GM18508 (cell line): ENCODE measurements at regions not wholly inside any gene's neighbourhood (a gene's known extent, or its start where the extent isn't known, plus 50 kb on each side); places are given as distances from the start of the nearest gene placed in this dataset.
"Not testable (repeated sequence)": the region's sequence is repeated elsewhere in the genome, so short reads cannot be mapped to it uniquely, and the experiment has no call there.

Experiments used
- ATAC-seq: cut with Tn5 transposase; IDR thresholded peaks from one replicate; pipeline ENCODE4 v1.9.1; 2021; ENCODE audit warnings: moderate number of reproducible peaks; ENCODE audit not compliant: insufficient read depth, unreplicated experiment

- no peak for ATAC-seq
Measured at GRCh38 chr4:34280131-34280530, 1964.2 kb downstream of the ARAP2 start.

- no peak for ATAC-seq
Measured at GRCh38 chr4:34281826-34282225, 1962.5 kb downstream of the ARAP2 start.

- ATAC-seq, result no peak
Measured at GRCh38 chr4:34289489-34289888, 1954.8 kb downstream of the ARAP2 start.

DNA sequence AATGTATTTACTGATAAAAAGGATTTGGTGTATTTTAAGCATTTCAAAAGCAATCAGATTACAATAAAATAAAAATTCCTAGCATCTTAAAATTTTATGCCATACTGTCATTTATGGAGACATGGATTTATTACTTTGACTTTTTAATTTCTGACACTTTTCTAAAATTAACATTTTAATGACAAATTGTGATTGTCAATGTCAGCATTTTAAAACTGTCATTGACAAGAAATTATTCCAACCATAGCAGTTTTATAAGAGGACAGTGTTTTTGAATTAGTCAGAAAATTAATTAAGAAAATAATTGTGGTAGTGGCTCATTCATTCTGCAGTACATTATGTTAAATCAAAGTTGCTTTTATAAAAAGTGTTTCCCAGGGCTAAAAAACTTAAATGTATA lies 1954.4 kb downstream of the ARAP2 start:
- no peak for ATAC-seq

- ATAC-seq, result no peak
Measured at GRCh38 chr4:34293459-34293858, 1950.9 kb downstream of the ARAP2 start.

GRCh38 chr4:34309383-34309906 lies 1934.9 kb downstream of the ARAP2 start:
- ATAC-seq, result no peak

GRCh38 chr4:34318773-34319172 lies 1925.5 kb downstream of the ARAP2 start:
- no peak for ATAC-seq

DNA sequence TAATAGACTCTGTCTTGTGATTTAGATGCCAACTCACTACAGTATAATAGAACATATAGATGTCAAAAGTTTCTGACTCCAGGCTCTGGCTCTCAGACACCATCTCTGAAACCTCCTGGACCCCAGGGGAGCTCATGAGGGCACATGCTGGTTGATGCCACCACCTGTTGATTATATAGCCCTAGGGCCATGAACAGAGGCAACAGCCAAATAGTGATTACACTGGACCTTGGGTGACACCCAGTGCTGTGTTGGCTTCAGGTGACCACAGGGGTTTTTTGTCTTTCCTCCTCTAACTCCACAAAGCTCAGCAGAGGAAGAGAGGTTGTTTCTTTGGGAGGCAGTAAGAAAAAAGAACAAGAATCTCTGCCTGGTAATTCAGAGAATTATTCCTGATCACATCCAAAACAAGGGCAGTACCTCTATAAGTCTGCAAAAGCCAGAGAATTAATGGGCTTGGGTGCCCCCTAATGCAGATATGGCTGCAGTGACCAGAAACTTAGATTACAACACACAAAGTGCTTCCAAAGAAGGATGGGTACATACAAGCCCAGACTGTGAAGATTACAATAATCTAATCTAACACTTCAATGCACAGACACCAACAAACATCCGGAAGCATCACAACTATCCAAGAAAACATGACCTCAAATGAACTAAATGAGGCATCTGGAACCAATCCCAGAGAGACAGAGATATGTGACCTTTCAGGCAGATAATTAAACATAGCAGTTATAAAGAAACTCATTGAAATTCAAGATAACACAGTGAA lies 1920.6 kb downstream of the ARAP2 start:
- ATAC-seq, result no peak

DNA sequence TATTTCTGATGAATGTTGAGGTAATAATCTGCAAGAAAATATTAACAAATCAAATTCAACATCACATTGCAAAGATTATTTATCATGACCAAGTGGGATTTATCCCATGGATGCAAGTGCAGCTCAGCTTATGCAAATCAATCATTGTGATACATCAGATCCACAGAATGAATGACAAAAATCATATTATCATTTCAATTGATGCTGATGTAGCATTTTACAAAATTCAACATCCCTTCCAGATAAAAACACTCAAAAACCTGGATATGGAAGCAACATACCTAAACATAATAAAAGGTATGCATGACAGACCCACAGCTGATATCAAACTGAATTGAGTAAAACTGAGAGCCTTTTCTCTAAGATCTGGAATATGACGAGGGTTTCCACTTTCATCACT lies 1915.4 kb downstream of the ARAP2 start:
- ATAC-seq, result no peak

DNA sequence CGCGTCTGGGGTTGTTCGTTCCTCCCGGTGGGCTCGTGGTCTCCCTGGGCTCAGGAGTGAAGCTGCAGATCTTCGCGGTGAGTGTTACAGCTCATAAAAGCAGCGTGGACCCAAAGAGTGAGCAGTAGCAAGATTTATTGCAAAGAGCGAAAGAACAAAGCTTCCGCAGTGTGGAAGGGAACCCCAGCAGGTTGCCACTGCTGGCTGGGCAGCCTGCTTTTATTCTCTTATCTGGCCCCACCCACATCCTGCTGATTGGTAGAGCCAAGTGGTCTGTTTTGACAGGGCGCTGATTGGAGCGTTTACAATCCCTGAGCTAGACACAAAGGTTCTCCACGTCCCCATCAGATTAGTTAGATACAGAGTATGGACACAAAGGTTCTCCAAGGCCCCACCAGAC lies 1909.2 kb downstream of the ARAP2 start:
- ATAC-seq, result not testable (repeated sequence)

DNA sequence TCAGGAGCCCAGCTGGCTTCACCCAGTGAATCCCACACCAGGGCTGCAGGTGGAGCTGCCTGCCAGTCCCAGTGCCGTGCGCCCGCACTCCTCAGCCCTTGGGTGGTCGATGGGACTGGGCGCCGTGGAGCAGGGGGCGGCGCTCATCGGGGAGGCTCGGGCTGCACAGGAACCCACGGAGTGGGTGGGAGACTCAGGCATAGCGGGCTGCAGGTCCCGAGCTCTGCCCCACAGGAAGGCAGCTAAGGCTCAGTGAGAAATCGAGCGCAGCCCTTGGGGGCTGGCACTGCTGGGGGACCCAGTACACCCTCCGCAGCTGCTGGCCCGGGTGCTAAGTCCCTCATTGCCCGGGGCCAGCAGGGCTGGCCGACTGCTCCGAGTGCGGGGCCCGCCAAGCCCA lies 1908.8 kb downstream of the ARAP2 start:
- not testable (repeated sequence) for ATAC-seq

DNA sequence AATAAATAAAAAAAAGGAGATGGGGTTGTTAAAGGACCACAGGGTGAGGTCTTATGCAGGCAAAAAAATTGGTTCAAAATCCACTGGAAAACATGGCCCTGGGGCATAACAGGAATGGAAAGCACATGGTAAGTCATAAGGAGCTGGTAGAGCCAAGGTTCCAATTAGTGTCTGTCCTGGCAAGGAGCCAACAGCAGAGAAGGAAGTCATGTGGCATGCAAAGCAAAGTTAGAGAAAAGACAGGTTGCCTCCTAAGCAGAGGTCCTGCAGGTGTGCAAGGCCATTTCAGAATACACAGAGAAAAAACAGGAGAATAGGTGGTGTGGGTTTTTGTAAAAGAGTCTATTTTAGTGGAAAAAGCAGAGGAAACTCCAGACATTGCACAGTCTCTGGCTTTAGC lies 1881.7 kb downstream of the ARAP2 start:
- ATAC-seq, result no peak

- ATAC-seq, result no peak
Measured at GRCh38 chr4:34363842-34364241, 1880.5 kb downstream of the ARAP2 start.

GRCh38 chr4:34365946-34366345 lies 1878.4 kb downstream of the ARAP2 start:
- ATAC-seq, result no peak

DNA sequence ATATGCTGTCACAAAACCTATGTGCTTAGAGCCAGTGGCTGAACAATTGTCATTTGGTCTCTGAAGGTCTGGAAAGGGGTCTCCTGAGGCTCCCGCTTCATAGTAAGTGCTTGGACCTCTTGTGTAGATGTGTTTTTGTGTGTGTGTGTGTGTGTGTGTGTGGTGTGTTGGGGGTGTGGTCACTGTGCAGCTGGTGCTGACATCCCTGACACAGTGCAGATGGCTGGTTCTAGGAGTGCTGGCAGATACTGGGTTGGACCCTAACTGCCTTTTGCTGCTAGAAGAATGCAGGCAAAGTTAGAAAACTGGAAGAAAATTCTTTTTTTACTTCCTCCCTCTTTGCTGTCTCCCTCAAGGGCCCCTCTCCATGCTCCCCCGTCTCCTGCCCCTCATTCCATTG lies 1872.6 kb downstream of the ARAP2 start:
- no peak for ATAC-seq

DNA sequence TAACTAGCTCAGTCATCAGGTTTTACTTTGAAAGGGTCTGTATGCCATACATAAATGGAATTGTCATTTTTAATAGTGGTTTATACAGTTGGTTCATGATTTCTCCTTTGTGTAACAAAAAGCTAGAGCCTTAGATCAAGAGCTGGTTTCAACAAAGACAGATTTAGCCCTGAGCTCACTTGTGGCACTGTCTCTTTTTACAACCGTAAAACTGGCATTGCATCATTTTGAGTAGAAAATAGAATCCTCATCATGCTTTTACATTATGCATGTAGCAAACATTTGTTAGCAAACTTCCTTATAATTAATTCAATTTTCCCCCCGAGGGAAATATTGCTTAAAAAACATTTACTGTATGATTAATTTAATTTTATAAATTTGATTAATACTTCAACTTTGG lies 1871.5 kb downstream of the ARAP2 start:
- no peak for ATAC-seq

DNA sequence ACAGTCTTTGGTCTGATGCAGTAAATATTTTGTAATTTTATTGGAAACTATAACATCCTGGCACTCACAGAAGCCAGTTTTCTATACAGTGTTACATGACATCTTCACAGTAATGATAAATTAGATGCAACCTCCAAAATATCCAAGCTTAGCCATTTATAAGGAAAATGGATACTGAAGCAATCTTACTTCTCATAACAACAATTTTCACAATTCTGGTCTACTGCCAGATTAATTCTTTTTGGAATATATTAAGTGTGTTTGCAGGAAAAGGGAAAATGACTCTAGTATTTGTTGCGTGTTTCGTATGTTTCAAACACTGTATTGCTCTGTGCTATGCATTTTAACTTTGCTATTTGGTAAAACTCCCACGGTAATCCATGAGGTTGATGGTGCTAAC lies 1870.9 kb downstream of the ARAP2 start:
- no peak for ATAC-seq

GRCh38 chr4:34412233-34412632 lies 1832.1 kb downstream of the ARAP2 start:
- ATAC-seq, result no peak

GRCh38 chr4:34412911-34413310 lies 1831.4 kb downstream of the ARAP2 start:
- no peak for ATAC-seq

DNA sequence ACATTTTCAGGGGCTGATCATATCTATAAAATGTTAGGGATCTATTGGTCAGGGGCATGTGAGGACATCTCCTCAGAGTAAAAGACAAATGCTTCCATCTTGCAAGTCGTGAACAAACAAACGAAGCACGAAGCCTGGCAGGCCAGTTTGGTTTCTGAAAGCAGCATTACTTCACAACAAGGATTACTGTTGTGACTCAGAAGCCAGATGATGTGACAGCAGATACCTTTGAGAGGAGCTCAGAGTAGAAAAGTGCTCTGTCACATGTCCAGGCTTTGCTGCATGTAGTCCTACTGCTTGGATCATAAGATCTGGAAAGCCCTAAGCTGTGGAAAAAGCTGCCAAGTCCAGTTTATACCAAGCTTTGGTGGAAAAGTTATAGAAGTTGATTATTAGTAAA lies 1827.2 kb downstream of the ARAP2 start:
- ATAC-seq, result no peak

- no peak for ATAC-seq
Measured at GRCh38 chr4:34419871-34420270, 1824.4 kb downstream of the ARAP2 start.

DNA sequence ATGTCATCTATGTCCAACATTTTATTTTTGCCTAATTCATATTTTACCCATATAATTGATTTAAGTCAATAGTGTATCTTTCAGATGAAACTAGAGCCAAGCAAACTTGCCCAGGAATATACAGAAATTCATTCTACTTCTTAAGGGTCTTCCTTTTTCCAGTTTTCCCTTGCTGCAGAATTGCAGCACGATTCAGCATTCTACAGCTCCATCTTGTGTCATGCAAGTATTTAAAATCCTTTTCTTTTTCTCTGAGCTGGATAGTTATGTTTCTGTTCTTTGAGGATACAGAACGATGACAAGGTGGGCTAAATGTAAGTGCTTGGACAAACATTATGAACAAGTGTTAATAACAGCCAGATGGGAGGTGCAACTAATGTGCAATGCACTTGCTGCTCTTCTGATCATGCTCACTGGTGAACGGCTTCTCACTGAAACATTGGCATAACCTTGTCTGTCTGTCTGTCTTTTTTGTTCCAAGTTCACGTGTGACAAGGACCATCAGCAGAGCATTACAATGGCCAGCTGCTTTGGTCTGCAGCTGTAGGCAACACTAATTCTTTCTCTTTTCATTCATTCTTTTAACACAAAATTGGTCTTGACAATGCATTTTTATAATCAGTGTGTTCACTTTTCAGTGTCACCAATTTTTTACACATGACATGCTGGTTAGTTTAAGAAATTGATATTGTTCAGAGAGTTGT lies 1821.7 kb downstream of the ARAP2 start:
- ATAC-seq, result no peak
